ENCODE measurements at regions not wholly inside any gene's neighbourhood (a gene's known extent, or its start where the extent isn't known, plus 50 kb on each side); places are given as distances from the start of the nearest gene placed in this dataset.

DNA sequence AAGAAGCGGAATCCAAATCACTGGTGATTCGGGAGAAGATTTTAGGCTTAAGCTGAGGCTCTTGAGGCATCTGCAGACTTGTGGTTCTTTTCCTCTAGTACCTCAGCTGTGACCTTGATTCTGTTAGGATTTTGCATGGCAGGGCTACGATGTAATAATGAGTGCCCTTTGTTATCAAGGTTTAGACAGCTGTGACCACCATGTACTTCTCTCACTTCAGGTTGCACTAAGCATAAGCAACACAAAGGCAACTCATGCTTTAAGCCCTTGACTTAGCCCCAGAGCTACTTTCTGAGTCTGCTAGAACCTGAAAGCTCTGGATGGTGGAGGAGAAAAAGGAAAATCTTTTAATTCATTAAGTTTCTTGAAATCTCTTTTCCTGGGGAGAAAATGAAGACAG, 1052.3 kb upstream of the PHF14 start:
- intact Hi-C loops (cut with DNase I) = no loop called here
- DNase-seq = no peak

DNA sequence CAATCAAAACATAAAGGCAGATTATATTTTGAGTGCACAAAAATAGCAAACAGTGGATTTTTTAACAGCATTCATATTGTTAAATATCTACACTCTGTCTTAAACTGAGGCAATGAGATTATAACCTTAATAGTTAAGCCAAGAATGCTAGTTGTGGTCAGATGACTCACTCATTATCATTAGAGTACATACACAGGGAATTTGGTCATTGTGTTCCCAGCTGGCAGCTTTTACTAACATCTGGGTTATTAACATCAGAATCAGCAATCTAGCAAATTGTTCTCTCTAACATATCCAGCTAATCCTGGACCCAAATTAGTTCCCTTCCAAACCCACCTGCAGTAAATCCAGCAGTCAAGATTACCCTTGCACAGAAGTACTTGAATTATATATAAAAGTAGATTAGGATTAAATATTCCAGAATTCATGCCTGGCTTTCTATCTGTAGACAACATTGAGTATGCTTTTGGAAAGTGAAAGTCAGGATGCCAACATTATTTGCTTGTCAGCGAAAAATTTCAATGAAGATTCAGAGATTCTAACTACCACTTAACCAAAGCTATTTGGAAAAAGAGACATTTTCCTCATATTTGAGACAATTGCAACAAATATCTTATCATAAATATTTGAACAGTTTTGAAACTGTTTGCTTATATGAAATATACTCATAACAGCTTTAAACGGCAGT, 1035.6 kb upstream of the PHF14 start:
- DNase-seq = no peak
- intact Hi-C loops (cut with DNase I) = no loop called here

DNA sequence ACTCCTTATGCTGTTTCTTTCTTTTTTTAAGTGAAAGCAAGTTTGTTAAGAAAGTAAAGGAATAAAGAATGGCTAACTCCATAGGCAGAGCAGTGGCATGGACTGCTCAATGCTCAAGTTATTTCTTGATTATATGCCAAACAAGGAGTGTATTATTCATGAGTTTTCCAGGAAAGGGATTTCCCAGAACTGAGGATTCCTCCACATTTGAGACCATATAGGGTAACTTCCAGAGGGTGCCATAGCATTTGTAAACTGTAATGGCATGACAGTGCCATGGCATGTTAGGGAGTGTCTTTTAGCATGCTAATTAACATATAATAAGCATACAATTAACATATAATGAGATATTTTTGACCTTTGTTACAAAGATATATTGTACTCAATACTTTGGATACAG, 1034.5 kb upstream of the PHF14 start:
- DNase-seq = no peak
- intact Hi-C loops (cut with DNase I) = no loop called here

DNA sequence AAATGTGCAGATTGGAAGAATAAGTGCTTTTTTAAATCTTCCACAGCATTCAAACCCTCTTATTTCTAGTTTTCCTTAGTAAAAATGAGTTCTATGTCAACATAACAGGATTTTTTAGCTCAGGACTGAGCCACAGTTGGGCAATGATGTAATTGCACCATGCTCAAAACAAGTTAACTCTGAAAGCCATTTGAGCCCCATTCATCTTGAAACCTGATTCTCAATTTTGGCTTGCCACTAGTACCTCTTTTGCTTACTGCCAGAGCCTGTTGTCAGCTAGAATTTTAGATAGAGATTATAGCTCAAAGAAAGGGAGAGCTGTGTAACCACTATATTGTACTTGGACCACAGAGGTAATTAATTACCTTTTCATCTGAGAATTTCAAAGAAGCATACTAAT, 1028.5 kb upstream of the PHF14 start:
- DNase-seq = no peak
- intact Hi-C loops (cut with DNase I) = no loop called here

DNA sequence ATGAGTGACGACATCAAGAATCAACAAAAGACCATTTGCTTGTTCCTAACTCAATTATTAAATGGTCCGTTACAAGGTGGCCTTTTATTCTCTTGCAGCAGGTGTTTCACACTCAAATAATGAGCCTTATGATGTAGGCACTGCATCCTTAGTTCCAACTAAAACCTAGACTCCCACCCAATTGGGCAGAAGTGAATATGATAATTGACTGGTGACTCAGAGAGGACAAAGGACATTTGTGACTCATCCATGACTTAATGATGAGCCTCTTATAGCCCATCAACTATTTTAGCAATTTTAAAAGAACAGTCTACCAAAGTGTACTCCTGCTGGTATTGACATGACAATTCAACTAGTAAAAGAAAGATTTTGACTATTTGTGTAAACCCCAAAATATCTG, 1027.8 kb upstream of the PHF14 start:
- DNase-seq = no peak
- intact Hi-C loops (cut with DNase I) = no loop called here

DNA sequence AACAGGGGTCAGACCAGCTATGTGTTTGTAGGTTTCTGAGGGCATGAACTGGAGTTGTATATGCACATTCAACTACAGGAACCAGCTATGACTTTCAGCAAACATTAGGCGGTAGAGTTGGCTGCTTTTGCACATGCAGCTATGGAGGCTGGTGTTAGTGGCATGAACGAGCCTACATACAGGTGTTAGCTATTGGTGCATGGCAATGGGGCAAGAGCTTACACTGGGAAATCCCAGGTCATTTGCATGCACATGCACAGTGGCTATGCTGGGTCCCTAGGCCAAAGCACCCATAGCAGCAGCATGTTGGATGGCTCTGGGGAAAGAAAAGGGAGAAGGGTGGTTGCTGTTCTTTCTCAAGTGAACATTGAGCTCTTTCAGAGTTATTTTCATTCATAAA, 1018.5 kb upstream of the PHF14 start:
- DNase-seq = no peak
- intact Hi-C loops (cut with DNase I) = no loop called here

DNA sequence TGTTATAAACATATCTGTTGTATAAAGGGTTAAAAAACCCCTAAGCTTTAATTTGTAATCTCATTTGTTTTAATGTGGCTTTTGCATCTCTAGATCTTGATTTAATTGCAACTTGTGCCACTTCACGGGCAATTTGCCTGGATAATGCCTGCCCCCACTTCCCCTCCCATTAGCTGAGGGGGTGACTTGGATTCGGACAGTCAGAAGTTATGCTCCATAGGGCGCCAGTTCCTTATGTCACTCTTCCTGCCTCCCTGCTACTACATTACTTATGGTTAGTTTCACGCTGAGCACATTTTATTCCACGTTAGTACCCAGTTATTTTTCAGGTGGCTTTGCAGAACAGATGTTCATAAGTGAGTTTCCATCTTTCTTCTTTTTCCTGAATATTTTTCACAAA, 1015.2 kb upstream of the PHF14 start:
- no peak for DNase-seq
- intact Hi-C loops (cut with DNase I) = no loop called here

DNA sequence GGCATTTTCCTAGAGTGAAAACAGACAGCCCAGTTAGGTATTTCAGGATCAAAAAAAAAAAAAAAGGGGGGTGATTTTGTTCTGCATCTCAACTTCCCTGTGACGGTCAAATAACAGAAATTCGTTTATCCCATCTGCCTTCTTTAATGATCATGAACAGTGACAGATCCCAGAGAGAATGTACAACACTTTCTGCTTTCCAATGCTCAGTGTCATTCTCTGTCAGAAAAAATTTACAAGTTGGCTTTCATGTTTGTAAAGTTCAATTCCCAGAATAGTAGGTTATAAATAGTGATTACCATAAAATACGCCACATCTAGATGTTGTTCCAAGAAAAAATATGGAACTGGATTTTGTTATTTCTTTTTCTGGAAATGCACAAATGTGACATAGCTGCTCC, 1013.2 kb upstream of the PHF14 start:
- no peak for DNase-seq
- intact Hi-C loops (cut with DNase I) = no loop called here

DNA sequence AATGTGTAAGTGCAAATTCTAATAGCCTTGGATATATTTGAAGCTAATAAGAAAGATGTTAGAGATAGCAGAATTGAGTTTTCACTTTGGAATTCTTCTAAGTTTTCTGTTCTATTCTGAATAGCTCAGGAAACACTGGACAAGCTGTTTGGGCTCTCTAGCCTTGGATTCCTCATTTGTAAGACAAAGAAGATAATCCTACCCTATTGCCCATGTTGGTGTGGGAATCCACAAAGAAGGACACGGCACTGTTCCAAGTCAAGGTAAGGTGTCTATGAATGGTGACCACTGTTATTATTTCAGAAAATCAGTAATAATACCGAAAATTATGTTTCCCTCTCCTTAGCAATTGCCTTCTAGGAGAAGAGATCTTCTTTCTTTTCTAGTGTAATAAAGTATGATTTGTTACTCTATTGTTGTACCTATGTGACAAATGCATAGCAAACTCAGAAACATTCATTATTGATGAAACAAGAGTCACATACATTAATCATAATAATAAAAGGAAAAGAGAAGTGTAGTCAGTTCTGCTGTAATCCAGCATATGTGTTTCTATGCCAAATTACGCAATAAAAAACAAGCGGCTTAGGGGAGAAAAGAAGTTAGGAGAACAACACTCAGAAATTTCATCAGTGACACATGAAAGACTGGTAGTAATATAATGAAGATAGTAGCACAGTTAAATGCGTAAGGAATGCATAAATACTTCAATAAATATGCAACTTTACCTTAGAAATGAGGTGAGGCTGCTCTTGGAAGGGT, 1012.3 kb upstream of the PHF14 start:
- intact Hi-C loops (cut with DNase I) = no loop called here
- no peak for DNase-seq

DNA sequence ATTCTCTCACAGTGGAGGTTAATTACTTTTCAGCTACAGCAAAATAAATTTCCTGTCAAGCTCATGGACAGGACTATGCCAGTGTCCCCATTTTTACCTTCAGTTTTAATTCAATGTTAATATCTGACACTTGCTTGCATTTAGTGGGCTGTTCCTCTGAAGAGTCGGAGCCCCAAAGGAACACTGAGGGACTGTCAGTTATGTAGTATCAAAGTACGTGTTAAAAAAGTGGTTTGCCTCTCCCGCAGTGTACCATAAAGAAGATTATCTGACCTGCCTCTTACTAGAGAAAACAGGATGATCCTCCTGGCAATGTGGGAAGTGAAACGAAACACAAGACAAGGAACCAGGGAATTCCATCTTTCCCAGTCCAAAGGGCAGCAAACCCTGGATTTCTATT, 1010.9 kb upstream of the PHF14 start:
- DNase-seq = no peak

DNA sequence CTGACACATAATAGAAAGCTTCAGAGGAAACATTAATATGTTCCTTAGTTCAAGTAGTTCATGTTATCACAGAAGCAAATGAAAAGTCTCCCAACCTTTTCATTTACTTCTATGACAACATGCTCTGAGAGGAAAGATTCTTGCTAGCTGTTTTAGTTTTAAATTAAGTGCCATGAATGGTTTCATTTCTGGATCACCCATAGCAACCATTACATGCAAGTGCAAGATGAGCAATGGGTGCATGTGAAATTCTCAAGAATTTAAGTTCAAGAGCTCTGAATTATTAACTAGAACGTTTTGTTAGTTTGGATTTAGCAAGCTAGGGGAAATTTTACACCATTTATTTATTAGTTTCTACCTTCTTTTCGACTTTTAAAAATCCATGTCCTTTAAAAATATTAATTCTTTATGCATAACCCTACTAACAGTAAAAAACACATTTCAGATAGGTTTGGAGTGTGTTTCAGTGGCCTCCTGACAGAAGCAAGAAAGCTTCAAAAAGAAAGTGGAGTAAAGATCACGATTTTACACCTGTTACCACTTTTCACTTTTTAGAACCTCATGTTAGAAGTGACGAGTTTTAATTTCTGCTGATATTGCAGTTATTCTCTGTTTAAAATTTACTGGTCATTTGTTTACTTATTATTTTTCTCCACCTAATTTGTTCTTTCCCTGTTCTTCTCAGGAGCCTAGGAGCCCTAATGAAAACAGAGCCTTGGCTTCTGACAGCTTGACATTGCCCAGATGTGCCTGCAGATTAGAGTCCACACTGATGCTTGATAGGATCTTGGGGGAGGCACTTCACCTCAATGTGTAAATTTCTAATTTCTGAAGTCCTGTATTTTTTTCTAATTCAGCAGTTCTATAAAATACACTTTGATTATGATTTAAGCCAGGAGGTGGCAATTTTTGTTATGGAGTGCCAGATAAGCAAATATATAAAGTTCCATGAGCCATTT, 995.3 kb upstream of the PHF14 start:
- intact Hi-C loops (cut with DNase I) = no loop called here
- no peak for DNase-seq

More for the DNA sequence above, 1010.9 kb upstream of the PHF14 start:
- intact Hi-C loops (cut with DNase I) = no loop called here

DNA sequence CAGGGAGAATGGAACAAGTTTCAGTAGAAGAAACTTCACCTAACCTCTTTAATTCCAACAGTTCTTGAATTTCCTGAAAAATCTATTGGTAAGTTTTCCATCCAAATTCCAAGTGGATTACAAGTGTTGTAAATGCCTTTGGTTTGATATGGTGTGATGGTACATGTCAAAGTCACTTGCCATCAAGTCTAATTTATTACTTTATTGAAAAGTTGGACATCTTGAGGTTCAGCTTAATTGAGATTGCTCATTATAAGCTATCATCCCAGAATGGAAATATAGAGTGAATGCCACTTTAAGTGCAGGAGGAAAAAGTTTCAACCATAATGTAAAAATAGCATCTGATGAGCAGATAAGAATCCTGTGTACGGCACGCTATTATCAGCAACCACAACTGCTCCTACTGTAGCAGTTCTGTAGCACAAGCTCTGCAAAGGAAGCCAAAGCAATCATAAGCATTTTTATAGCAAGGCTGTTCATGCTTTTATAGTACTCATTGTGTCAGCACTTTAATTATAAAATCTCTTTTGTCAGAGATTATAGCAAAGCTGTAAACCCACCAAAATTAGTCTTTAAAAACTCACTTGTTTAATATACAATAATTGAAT, 991.8 kb upstream of the PHF14 start:
- no peak for DNase-seq
- intact Hi-C loops (cut with DNase I) = no loop called here

DNA sequence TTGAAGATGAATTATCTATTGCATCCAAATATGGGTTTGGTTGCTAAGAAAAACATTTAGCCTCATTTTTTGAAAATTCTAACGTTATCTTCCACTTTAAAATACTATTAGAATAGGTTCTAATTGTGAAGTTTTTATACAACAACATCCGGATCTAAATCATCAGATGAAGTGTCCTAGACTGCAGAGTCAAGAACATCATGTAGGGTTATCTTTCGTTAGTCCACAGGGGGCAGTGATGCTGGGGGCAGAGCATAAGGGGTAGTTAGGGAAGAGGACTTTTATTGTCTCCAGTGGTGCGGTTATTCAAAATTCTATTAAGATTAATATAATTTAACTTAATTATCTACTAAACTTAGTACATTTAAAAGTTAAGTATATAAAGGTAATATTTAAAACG, 990.6 kb upstream of the PHF14 start:
- DNase-seq = no peak
- intact Hi-C loops (cut with DNase I) = no loop called here

DNA sequence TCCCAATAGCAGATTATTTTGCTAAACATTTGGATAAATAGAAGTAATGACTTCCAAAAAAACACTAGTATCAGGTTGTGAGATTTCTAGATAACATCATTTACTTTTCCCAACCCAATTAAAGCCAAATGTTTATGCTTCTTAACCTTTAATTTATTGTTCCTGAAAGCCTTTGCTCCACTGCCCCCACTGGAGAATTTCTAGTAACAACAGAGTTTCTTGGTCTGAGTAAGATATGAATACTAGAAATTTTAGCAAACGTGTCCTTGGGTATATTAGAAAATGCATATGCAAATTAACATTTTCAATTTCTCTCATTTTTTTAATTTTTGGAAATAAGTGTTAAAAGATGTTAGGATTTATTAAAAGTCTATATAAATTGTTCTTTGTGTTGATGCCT, 958.0 kb upstream of the PHF14 start:
- intact Hi-C loops (cut with DNase I) = no loop called here
- no peak for DNase-seq

DNA sequence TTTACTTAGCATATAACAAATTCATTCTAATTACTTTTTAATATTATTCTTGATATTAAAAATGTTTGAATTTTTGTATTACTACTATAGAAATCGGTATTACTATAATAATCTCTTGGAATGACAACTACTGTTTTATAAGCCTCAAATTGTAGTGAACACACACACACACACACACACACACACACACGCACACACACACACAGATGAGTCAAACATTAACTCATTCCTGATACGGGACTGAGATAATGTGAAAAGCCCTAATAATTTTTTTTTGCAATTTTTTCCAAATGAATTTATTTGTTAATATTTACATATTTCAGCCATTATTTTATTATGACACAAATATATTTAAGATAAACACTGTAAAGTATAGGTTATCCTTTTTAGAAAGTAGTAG, 951.2 kb upstream of the PHF14 start:
- intact Hi-C loops (cut with DNase I) = loop anchor here (2.0 kb wide), 1 partner anchor 106 kb away; no protein-coding TSS in a partner anchor
- DNase-seq = no peak

DNA sequence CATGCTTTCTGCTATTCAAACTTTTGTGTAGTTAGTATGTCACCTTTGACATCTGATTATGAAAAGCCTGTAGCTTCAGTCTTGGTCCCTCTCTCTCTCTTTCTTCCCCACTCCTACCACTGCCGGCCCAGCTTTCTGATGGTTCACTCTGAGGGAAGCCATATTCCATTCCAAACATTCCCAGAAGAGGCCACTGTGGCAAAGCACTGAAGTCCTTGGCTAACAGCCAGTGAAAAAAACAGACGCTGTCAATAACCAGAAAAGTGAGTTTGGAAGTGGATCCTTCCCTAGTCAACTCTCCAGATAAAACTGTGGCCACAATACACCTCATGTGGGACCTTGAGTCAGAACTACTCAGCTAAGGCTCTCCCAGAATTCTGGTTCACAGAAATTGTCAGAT, 950.7 kb upstream of the PHF14 start:
- intact Hi-C loops (cut with DNase I) = loop anchor here (2.0 kb wide), 1 partner anchor 106 kb away; no protein-coding TSS in a partner anchor
- DNase-seq = peak in 4 of 10 donors; percentile 7 to 46 (median 27)

DNA sequence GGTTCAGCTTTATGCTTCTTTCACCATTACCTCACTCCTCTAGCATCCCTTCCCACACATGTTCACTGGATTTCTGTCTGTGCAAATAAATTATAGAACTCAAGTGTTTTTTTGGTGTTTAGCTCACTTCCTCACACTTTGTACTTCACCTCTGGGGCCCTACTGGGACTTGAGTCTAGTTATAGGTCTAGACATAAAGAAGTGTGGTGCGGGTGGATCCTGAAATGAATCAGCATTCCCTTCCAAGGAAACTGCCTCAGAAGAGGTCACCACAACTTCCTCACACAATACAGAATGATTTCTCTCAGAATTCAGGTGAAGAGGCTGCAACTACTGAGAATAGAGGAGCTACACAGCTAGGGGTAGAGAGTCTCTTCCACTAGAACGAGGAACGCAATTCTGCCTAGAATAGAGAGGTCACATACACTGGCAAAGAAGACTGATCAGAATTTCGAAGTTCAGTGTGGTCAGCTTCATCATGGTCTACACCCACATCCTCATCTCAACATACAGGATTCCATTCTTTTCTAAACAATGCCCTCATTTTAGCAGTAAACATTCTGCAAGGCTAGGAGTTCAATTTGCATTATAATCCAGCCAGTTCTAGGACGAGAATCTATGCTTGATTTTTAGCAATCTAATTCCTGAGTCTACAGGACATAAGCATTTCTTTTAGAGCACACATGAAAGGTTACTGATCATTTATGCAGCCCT, 938.7 kb upstream of the PHF14 start:
- DNase-seq = no peak
- intact Hi-C loops (cut with DNase I) = no loop called here

DNA sequence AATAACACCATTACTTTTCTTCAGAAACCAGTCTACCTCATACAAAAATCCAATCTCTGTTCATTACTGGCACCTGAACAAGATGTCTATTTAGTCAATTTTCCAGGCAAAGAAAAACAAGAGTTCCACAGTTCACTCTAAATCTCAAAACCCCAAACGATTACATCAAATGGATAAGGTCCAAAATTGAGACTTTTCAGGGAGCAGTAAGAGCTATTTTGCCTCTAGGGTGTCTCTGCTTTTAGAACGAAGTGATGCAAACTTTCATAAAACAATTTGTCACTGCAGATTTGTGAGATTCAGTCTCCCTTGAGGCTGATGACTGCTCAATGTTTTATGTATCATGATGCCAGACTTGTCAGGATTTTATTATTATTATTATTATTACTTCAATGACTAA, 937.0 kb upstream of the PHF14 start:
- intact Hi-C loops (cut with DNase I) = no loop called here
- no peak for DNase-seq

DNA sequence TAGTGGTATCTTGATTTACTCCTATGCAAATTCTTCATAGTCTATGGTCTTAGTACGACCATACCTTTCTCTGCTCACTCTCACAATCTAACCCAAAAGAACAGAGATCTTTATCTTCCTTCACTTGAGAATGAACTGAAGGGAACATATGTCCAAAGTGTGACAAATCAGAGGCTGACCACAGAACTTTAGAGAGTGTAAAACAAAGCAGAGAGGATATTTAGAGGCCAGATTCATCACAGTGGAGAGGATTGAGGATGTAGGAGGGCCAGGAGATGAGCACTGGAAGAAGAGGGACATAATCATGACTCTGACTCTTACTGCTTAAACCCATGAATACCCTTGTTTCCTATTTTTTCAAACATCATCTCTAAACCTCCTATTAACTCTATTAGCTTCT, 935.3 kb upstream of the PHF14 start:
- DNase-seq = no peak
- intact Hi-C loops (cut with DNase I) = no loop called here

DNA sequence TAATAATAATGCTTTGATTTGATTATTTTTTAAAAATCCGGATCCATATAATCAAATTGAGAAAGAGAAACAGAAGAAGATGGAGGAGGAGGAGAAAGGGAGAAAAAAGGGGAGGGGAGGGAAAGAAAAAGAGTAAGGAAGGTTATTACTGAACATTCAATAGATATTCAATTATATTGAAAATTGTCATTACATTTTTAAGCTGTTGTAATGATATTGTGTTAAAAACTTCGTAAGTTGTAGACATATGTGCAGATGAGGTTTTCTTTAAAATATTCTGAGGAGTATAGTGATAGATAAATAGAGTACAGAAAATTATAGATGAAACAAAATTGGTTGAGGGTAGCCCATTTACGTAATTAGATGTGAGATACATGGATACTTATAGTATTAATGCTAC, 933.0 kb upstream of the PHF14 start:
- intact Hi-C loops (cut with DNase I) = no loop called here
- no peak for DNase-seq
